ENCODE measurements at regions not wholly inside any gene's neighbourhood (a gene's known extent, or its start where the extent isn't known, plus 50 kb on each side); places are given as distances from the start of the nearest gene placed in this dataset.
A peak's percentile ranks its signal among the peaks of the same experiment; 100 is the strongest.

DNA sequence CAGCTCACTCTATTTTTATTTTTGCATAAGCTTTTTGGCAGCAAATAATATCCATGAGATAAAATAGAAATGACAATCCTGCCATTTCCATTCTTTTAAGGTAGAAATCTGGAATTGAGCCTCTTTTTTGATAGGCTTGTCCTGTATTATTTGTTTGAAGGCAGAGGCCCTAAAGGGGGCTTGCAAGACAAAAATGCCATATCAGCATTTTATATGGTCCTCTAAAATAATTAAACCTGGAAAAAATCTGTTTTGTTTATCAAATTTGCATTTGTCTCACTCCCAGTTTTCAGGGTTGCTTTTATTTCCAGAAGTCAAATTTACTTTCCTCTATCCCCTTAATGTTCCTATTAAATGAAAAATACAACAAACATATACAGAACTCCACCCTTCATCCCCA, 134.9 kb upstream of the GAP43 start:
- in situ Hi-C loops (cut with HindIII; ENCODE audit: low pct_unique_long_range_greater_than_20kb, low sequenced_read_pairs) = no loop called here
- no peak for DNase-seq (ENCODE audit: low read depth)

DNA sequence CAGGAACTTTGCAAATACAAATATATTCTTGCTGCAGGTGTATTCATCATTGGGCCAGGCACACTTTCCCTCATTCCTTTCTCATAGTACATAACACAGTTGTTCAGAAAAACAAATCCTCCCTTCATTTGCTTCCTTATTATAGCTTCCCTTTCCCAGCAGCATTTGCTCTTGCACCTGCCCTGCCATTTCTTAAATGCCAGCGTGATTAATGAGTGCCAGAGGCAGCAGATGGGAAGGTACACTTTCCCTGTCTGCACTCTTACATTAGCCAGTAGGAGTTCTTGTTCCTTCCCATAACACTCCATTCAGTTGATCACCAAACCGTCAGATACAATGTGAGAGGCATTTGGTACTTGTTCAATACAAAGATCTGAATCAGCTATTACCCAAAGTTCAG, 128.5 kb upstream of the GAP43 start:
- in situ Hi-C loops (cut with HindIII; ENCODE audit: low pct_unique_long_range_greater_than_20kb, low sequenced_read_pairs) = no loop called here
- DNase-seq (ENCODE audit: low read depth) = no peak

DNA sequence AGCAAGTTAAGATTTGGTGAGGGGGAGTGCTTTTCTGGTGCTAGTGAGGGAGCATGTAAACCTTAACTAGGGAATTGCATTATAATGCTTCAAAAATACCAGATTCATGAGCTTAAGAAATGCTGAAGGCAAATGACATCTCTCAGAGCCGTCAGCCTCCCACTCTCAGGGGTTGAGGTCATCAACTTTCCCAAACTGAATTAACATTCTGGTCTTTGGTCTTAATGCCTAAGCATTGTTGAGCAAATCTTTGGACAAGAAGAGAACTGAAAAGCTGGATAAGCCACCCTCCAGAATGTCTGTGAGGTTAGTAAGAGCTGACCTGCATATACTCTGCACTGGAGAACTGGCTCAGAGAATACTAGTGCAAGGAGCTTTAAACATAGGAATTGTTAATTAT, 124.9 kb upstream of the GAP43 start:
- DNase-seq (ENCODE audit: low read depth) = no peak
- in situ Hi-C loops (cut with HindIII; ENCODE audit: low pct_unique_long_range_greater_than_20kb, low sequenced_read_pairs) = no loop called here

DNA sequence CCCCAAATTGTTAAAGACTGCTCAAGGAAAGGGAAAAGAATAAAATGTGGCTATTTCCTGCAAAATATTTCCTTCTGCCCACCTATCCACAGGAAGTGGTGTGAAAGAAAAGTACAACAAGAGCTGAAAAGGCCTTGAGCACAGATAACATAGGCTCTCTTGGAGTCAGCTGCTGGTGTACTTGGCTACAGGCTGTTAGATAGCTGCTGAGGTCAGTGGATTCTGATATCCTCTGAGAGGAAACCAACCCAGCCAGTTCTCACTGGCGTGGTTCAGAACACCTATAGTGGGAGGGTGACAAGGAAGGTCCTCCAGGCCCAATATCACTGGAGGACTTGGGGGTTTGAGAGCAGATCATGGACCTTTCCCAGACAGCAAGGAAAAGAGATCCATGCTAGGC, 124.4 kb upstream of the GAP43 start:
- in situ Hi-C loops (cut with HindIII; ENCODE audit: low pct_unique_long_range_greater_than_20kb, low sequenced_read_pairs) = no loop called here

GRCh38 chr3:115499666-115500065, 123.6 kb upstream of the GAP43 start:
- in situ Hi-C loops (cut with HindIII; ENCODE audit: low pct_unique_long_range_greater_than_20kb, low sequenced_read_pairs) = no loop called here

More for the DNA sequence above, 124.4 kb upstream of the GAP43 start:
- no peak for DNase-seq (ENCODE audit: low read depth)

DNA sequence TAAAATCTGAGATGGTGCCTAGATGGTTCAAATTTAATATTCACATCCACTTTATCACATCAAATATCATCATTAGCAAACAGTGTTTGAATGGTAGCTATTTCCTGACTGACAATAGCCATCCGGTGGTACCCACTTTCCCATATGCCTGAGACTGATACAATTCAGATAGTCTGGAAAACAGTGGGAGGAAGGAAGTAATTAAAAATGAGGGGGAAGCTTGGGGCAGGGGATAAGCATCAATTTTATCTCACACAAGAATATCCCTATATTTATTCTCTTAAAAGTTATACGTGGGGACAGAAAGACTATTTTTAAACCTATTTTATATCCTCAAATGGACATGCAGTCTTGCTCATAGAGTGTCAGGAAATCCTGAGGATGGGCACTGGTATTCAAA, 122.5 kb upstream of the GAP43 start:
- in situ Hi-C loops (cut with HindIII; ENCODE audit: low pct_unique_long_range_greater_than_20kb, low sequenced_read_pairs) = no loop called here
- DNase-seq (ENCODE audit: low read depth) = no peak

More at GRCh38 chr3:115499666-115500065, 123.6 kb upstream of the GAP43 start:
- DNase-seq (ENCODE audit: low read depth) = no peak

DNA sequence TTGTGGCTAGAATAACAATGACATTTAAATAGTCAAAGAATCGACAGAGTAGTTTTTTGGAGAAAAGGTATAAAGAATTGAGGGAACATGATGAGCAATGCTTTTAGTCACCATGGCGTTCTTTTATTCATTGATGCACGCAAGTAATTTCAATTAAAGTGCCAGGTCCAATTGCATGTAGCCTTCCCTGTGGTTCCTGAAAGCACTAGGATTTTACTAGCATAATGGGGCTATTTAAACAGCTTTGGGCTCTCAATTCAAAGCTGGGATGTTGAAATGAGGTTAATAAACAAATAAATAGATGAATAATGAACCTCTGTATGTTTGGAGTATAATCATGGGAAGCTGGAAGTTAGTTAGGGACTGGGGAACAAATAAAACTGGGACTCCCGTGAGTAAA, 121.2 kb upstream of the GAP43 start:
- no peak for DNase-seq (ENCODE audit: low read depth)
- in situ Hi-C loops (cut with HindIII; ENCODE audit: low pct_unique_long_range_greater_than_20kb, low sequenced_read_pairs) = no loop called here

- DNase-seq (ENCODE audit: low read depth) = no peak
- in situ Hi-C loops (cut with HindIII; ENCODE audit: low pct_unique_long_range_greater_than_20kb, low sequenced_read_pairs) = no loop called here
Measured at GRCh38 chr3:115503394-115503793, 119.9 kb upstream of the GAP43 start.

DNA sequence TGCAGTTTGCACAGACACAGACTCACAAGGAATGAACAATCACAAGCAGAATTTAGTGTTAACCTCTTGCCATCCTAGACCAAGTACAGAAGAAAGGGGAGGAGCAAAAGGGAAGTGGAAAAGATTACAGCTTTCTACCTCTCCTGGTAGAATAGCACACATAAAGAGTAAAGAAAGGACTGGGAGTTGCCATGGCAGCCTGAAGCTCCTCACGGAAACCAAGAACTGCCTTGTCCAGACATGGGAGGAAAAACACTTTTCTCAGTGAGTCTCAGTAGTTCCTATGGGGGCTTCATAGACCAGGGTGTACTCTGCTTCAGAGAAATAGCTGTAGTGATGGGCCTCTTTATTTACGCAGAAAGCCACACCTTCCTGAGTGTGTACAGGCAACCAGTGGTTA, 114.7 kb upstream of the GAP43 start:
- DNase-seq (ENCODE audit: low read depth) = no peak
- in situ Hi-C loops (cut with HindIII; ENCODE audit: low pct_unique_long_range_greater_than_20kb, low sequenced_read_pairs) = no loop called here

DNA sequence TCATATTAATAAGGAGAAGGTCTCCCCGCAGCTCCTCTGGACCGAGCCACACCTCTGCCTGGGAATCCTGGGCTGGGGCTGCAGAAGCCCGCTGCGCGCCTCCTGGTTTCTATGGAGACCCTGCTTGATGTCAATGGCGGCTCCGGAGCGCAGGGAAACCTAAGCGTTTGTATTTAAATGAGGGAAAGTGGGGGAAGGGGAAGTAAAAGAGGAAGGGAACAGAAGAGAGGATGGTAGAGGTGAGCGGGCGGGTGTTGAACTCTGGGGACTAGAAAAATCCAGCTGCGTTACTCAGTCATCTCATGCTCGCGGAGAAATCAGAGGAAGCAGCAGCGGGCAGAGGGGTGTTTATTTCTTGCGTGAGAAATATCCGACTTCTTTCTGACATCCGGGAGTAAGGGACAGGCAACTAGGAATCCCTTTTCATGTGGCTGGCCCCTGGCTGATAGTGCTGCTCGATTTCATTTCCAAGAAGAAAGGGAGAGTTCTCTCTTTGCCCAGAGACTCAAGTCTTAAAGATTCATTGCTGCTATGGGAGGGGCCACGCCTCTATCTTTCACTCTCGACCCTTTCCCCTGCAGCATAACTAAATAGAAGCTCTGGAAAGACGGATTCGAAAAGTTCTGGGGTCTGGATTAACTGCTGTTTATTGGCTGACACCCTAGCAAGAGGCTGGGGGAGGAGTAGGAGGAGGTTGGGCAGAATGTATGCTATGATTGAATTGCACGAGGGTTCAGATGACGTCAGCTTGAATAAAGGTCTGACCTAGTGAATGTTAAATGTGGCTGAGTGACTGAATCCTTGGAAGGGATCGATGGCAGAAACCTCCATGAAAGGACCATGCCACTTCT, 110.5 kb upstream of the GAP43 start:
- DNase-seq (ENCODE audit: low read depth) = no peak
- in situ Hi-C loops (cut with HindIII; ENCODE audit: low pct_unique_long_range_greater_than_20kb, low sequenced_read_pairs) = no loop called here

GRCh38 chr3:115513416-115513800, 109.9 kb upstream of the GAP43 start:
- no peak for DNase-seq (ENCODE audit: low read depth)
- in situ Hi-C loops (cut with HindIII; ENCODE audit: low pct_unique_long_range_greater_than_20kb, low sequenced_read_pairs) = no loop called here

GRCh38 chr3:115517457-115518050, 105.8 kb upstream of the GAP43 start:
- DNase-seq (ENCODE audit: low read depth) = no peak
- in situ Hi-C loops (cut with HindIII; ENCODE audit: low pct_unique_long_range_greater_than_20kb, low sequenced_read_pairs) = no loop called here

DNA sequence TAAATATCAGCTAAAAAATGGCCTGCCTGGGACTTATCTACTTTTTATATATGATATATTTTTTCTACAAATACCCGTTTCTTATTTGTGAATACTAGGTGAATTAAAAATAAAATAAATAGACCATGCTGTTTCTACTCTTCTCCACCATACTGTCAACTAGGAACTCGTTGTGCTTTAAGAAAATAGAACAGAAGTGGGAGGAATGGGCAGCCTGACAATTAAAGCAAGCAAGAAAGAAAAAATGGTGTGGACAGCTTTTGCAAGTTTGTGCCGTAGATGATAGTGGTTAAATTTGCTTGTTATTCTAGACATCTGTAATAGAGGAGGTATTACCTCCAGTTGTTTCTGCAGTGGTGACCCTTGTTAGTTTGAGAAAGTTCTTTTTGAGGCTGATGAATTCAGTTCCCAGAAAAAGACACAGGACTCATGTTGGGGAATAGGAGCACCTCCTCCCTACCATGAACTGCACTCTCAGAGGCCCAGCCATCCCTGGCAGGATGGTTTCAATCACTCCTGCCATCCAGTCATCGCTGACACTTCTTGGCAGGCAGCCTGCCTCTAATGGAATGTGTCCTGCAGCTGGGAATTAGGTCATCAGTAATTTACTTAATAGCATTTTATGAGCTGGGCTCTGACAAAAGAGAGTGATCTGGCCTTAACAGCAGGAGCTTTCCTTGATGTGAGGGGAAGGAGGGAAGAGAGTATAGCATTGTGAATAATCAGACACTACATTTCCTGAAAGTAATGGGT, 105.0 kb upstream of the GAP43 start:
- DNase-seq (ENCODE audit: low read depth) = peak; percentile 61
- in situ Hi-C loops (cut with HindIII; ENCODE audit: low pct_unique_long_range_greater_than_20kb, low sequenced_read_pairs) = no loop called here

DNA sequence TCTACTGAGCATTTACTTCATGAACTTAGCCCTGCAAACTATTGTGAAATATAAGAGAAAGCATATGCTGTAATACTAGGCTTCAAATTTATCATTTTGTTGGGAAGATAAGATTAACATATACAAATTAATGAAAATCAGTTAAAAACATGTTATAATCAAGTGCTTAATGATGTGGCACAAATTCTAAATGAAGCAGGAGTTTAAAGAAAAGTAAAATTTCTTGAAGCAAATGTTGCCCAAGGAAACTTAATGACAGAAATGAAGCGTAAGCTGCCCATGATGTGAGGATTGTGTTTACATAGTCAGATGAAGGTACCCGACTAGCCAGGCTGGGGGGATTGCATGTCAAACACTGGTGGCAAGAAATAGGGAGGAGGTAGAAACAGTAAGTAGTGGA, 103.1 kb upstream of the GAP43 start:
- in situ Hi-C loops (cut with HindIII; ENCODE audit: low pct_unique_long_range_greater_than_20kb, low sequenced_read_pairs) = no loop called here
- no peak for DNase-seq (ENCODE audit: low read depth)

DNA sequence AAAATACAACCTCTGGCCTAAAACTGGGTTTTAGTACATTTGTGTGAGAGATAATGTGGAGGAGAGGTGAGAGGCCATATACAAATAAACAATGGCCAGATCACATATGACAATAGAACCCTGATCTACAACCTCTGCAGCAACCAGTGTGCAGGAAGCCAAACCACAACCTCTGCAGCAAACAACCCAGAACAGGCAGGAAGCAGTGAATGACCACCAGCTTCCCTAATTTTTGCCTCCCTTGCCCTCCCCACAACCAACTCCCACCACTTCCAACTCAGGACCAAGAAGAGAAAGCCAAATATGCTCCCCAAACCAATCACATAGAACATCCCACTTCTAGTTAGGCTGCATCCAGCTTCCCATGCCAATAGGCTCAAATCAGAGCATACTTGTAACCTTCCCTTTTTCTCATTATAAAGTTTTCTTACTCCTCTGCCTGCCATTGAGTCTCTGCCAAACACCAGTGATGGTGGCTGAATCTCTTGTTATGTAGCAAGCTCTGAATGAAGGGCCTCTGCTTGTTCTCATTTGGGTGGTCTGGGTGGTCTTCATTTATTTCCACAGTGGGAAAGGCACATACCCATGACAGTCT, 102.6 kb upstream of the GAP43 start:
- DNase-seq (ENCODE audit: low read depth) = no peak
- in situ Hi-C loops (cut with HindIII; ENCODE audit: low pct_unique_long_range_greater_than_20kb, low sequenced_read_pairs) = no loop called here

GRCh38 chr3:115523458-115523857, 99.9 kb upstream of the GAP43 start:
- in situ Hi-C loops (cut with HindIII; ENCODE audit: low pct_unique_long_range_greater_than_20kb, low sequenced_read_pairs) = no loop called here

DNA sequence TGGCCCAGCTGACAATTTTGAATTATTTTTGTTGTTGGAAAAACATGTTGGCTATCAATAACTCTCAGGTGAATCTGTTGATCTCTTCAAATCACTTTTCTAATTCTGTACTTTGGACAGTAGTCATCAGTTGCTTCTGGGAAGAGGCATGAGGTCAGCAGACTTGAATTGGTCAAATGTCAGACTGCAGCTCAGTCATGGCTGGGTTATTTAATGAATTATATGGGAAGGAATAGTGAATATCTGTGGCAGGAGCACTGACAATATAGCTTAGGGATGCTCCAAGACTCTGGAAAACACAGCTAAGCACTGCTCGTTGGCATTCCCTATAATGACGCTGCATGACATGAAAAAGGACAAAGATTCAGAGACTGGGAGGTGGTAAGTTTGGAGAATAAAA, 98.8 kb upstream of the GAP43 start:
- in situ Hi-C loops (cut with HindIII; ENCODE audit: low pct_unique_long_range_greater_than_20kb, low sequenced_read_pairs) = no loop called here
- no peak for DNase-seq (ENCODE audit: low read depth)

More at GRCh38 chr3:115523458-115523857, 99.9 kb upstream of the GAP43 start:
- DNase-seq (ENCODE audit: low read depth) = no peak

DNA sequence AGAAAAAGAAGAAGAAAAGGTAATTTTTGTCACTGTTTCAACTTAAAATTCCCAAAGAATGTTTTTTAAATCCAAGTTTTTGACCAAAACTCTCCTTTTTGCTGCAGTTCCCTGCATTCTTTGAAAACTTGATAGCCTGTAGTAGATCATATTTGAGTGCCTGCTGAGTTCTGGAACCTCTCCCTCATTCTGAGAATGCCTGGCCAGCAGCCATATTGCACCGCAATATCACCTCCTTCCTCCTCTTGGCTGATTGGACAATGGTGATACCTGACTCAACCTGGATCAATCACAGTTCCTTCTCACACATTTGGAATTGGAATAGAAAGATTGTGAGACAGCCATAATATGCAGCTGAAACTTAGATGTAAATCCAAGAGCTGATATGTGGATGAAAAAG, 97.6 kb upstream of the GAP43 start:
- in situ Hi-C loops (cut with HindIII; ENCODE audit: low pct_unique_long_range_greater_than_20kb, low sequenced_read_pairs) = no loop called here
- DNase-seq (ENCODE audit: low read depth) = no peak

- DNase-seq (ENCODE audit: low read depth) = no peak
- in situ Hi-C loops (cut with HindIII; ENCODE audit: low pct_unique_long_range_greater_than_20kb, low sequenced_read_pairs) = no loop called here
Measured at GRCh38 chr3:115533218-115533617, 90.1 kb upstream of the GAP43 start.

Measured in Caki2 (cell line).